ENCODE measurements at regions not wholly inside any gene's neighbourhood (a gene's known extent, or its start where the extent isn't known, plus 50 kb on each side); places are given as distances from the start of the nearest gene placed in this dataset.

- no peak for TF ChIP-seq EZH2phosphoT487 (IDR thresholded peaks at IDR 0.05; ENCODE audit: insufficient read depth, low read depth)
- no peak for TF ChIP-seq EZH2 (IDR thresholded peaks at IDR 0.05; ENCODE audit: insufficient read depth, poor library complexity, severe bottlenecking)
These were observed 712.7 kb upstream of the IGFBP3 start for GRCh38 chr7:46633630-46634240.

Data from GM23248 (cell line).